GM12878 (cell line): ENCODE measurements at regions not wholly inside any gene's neighbourhood (a gene's known extent, or its start where the extent isn't known, plus 50 kb on each side); places are given as distances from the start of the nearest gene placed in this dataset.
A peak's percentile ranks its signal among the peaks of the same experiment; 100 is the strongest.

Experiments used
- ATAC-seq: fragments of 200-7000 bp; cut with Tn5 transposase; 3 replicates; pipeline ENCODE4 v1.9.1; 2020; ENCODE audit warnings: mild to moderate bottlenecking, moderate library complexity
- BruUV-seq: library from RNA; stranded (reverse); fragments of 400-500 nt; replicated peaks from 2 replicates; lab custom pipeline; 2021; lab: Mats Ljungman, UMichigan
- CTCF ChIA-PET: fragments of 300-600 bp; sonication (Branson Sonifier 250); formaldehyde crosslinking; extraction: SDS; loops from one replicate; lab custom pipeline; 2021; ENCODE audit warnings: inconsistent platforms; lab: Yijun Ruan, JAX
- POLR2A ChIA-PET: fragments of 350-600 bp; formaldehyde crosslinking; extraction: SDS; loops from one replicate; lab custom pipeline; 2021; ENCODE audit warnings: inconsistent platforms; lab: Charles Lee
- RAD21 ChIA-PET: fragments of 300-600 bp; sonication (Branson Sonifier 250); formaldehyde crosslinking; loops from one replicate; lab custom pipeline; 2023; ENCODE audit warnings: antibody characterized with exemption; ENCODE audit not compliant: unreplicated experiment; lab: Charles Lee
- SMC1A ChIA-PET: fragments of 300-600 bp; sonication (Branson Sonifier 250); formaldehyde crosslinking; loops from one replicate; lab custom pipeline; 2023; ENCODE audit not compliant: unreplicated experiment, uncharacterized antibody; lab: Charles Lee
- DNase-seq: peaks from one replicate; pipeline ENCODE4 v3.0.0-alpha.2; 2011; ENCODE audit warnings: low read depth, low spot score
- FAIRE-seq: peaks from 3 replicates; lab custom pipeline; 2011; peaks lifted over from hg19 to GRCh38; lab: Jason Lieb, UNC
- H2AFZ ChIP-seq: 2 replicates; pipeline ENCODE4 v1.6.0; 2011; ENCODE audit warnings: low read depth, low read length, control low read depth; ENCODE audit not compliant: control insufficient read depth
- H3K27ac ChIP-seq: 2 replicates; pipeline ENCODE4 v1.5.1; 2011; ENCODE audit warnings: control low read depth; ENCODE audit not compliant: control insufficient read depth, insufficient read depth
- H3K27me3 ChIP-seq, 2 experiments: replicated peaks in 1 of 2; 2 replicates each; pipeline versions ENCODE4 v1.6.0 to v1.6.1; 2011; ENCODE audit warnings: low read length in 1 of 2; ENCODE audit not compliant: control insufficient read depth in 2 of 2, insufficient read depth in 2 of 2
- H3K36me3 ChIP-seq, 2 experiments: 2 replicates each; pipeline ENCODE4 v1.5.1; 2011; ENCODE audit warnings: low read length in 1 of 2; ENCODE audit not compliant: control insufficient read depth in 2 of 2, insufficient read depth in 2 of 2
- H3K4me1 ChIP-seq: 2 replicates; pipeline ENCODE4 v1.6.1; 2011; ENCODE audit warnings: mild to moderate bottlenecking, low read length, moderate library complexity, mixed read lengths; ENCODE audit not compliant: control insufficient read depth, insufficient read depth
- H3K4me2 ChIP-seq: 2 replicates; pipeline ENCODE4 v1.6.0; 2011; ENCODE audit warnings: control low read depth; ENCODE audit not compliant: control insufficient read depth, insufficient read depth
- H3K4me3 ChIP-seq: fragments of 200-600 bp; sonication (generic); 2 replicates; pipeline ENCODE4 v1.5.1; 2016
- H3K79me2 ChIP-seq: 2 replicates; pipeline ENCODE4 v1.6.0; 2011; ENCODE audit warnings: low read length; ENCODE audit not compliant: control insufficient read depth, insufficient read depth
- H3K9ac ChIP-seq: 2 replicates; pipeline ENCODE4 v1.8.0; 2011; ENCODE audit warnings: low read length, control low read depth, mixed read lengths; ENCODE audit not compliant: control insufficient read depth, insufficient read depth
- H3K9me3 ChIP-seq: replicated peaks from 3 replicates; pipeline ENCODE4 v1.5.1; 2011; ENCODE audit warnings: mild to moderate bottlenecking, low read length; ENCODE audit not compliant: control insufficient read depth, insufficient read depth
- H4K20me1 ChIP-seq: 2 replicates; pipeline ENCODE4 v1.6.0; 2011; ENCODE audit not compliant: control insufficient read depth, insufficient read depth
- CHD4 ChIP-seq: fragments of 200-600 bp; sonication (generic); IDR thresholded peaks from 2 replicates; pipeline ENCODE4 v1.6.1; 2016; ENCODE audit warnings: mild to moderate bottlenecking
- MXI1 ChIP-seq: fragments of 150-350 bp; IDR thresholded peaks from 2 replicates; pipeline ENCODE4 v1.6.1; 2011; ENCODE audit warnings: low read depth, mild to moderate bottlenecking, inconsistent platforms, low read length, improper control_type of control experiment
- NFIC ChIP-seq: IDR thresholded peaks from 2 replicates; pipeline ENCODE4 v1.6.1; 2012; ENCODE audit warnings: low read depth, mild to moderate bottlenecking, inconsistent platforms, low read length, moderate library complexity
- POLR2A ChIP-seq: IDR thresholded peaks from 2 replicates; pipeline ENCODE4 v1.6.1; 2011; ENCODE audit warnings: low read depth, mild to moderate bottlenecking, low read length
- SMC3 ChIP-seq: IDR thresholded peaks from 2 replicates; pipeline ENCODE4 v1.6.1; 2011; ENCODE audit warnings: low read length, improper control_type of control experiment, borderline replicate concordance
- SREBF1 ChIP-seq: IDR thresholded peaks from 2 replicates; pipeline ENCODE4 v1.6.1; 2012; ENCODE audit warnings: mild to moderate bottlenecking, low read length
- SUZ12 ChIP-seq: fragments of 200-600 bp; sonication (generic); IDR thresholded peaks from one replicate; pipeline ENCODE4 v1.6.1; 2018; ENCODE audit warnings: antibody characterized with exemption, mild to moderate bottlenecking; ENCODE audit not compliant: unreplicated experiment
- TCF7 ChIP-seq: IDR thresholded peaks from 2 replicates; pipeline ENCODE4 v1.6.1; 2014; ENCODE audit warnings: antibody characterized with exemption, borderline replicate concordance
- USF2 ChIP-seq: IDR thresholded peaks from 2 replicates; pipeline ENCODE4 v1.6.1; 2011; ENCODE audit warnings: low read depth, low read length, improper control_type of control experiment, borderline replicate concordance
- WGBS: methylation state at CpG from one replicate; pipeline ENCODE4 v1.1.6; 2016; ENCODE audit warnings: low lambda C conversion rate; ENCODE audit not compliant: insufficient replicate concordance, insufficient coverage; ENCODE audit errors: missing lambda C conversion rate; 5-methylcytosine and 5-hydroxymethylcytosine counted together
- in situ Hi-C: fragments of 300-500 bp; cut with MboI; formaldehyde crosslinking; loops from 9 replicates; pipeline ENCODE4 v1.14.3; 2018; ENCODE audit warnings: mixed read lengths
- intact Hi-C: fragments of 100-400 bp; cut with micrococcal nuclease; formaldehyde crosslinking; loops from one replicate; pipeline ENCODE4 v1.14.2; 2022; ENCODE audit not compliant: unreplicated experiment
- TF ChIP-seq, protein P1 (sequence below): IDR thresholded peaks from 2 replicates; pipeline ENCODE4 v1.6.1; 2011; ENCODE audit warnings: borderline replicate concordance, low read depth, mild to moderate bottlenecking, moderate library complexity, mixed read lengths, low read length; ENCODE audit not compliant: insufficient read depth; ENCODE audit errors: extremely low read length
- TF ChIP-seq, protein P2 (sequence below): fragments of 450-650 bp; IDR thresholded peaks from 2 replicates; pipeline ENCODE4 v1.6.1; 2016; ENCODE audit warnings: mild to moderate bottlenecking, moderate library complexity, borderline replicate concordance
- TF ChIP-seq, protein P3 (sequence below): IDR thresholded peaks from 2 replicates; pipeline ENCODE4 v1.6.1; 2011; ENCODE audit warnings: borderline replicate concordance, low read depth, mild to moderate bottlenecking, moderate library complexity, low read length; ENCODE audit not compliant: insufficient read depth, poor library complexity, severe bottlenecking

DNA sequence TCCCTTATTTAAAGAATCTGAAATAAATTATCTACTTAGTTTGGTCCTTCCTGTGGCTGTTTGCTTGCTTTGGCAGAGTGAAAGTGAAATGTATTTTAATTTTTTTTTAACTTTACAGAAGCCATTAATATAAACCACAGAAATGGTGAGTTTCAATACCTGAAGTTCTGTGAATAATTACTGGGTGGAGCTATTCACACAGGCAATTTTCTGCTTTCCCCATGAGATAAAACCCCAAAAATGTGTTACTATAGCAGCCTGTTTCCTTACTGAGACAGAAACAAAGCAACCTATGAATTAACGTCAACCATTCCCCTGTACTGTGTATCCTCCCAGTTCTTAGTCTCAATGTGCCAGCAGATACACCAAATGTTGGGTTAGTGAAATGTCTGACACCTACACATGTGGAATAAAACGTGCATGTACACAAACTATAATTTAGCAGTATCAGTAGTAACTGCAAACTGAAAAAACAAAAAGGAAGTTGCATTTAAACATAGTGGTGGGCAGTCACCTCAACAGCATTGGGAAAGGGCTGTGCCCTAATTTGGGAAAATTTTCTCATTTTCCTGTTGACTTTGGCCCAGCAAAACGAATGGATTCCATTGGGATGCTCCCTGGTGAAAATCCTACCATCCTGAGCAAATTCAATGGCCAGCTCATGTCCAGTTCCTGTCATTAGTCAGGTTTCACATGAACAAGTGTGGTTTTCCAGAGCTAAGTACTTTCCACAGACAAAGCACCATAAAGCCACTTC lies 73.1 kb upstream of the RMDN2 start:
- in situ Hi-C loops = no loop called here
- H3K4me2 ChIP-seq = peak overlapping the region; percentile 67
- H3K4me1 ChIP-seq = peaks cover 32% of the 10 kb centered on the region
- DNase-seq (peak; percentile 80), FAIRE-seq (peak; percentile 18), ATAC-seq (peak; percentile 86)
- no TSS peak for BruUV-seq
- H3K27me3 ChIP-seq = no peaks in the 10 kb centered on the region
- peak overlapping the region; percentile 10; the same call in 1 of the 2 replicates for H3K9ac ChIP-seq
- peak overlapping the region; percentile 67 for H3K27ac ChIP-seq
- H2AFZ ChIP-seq = peak overlapping the region; percentile 59
- intact Hi-C loops = loop anchor here (1.0 to 2.0 kb wide), 2 partner anchors 23 to 281 kb away; no protein-coding TSS in a partner anchor
- 5% methylated on average over 3 of the region's 3 CpGs for WGBS
- H3K36me3 ChIP-seq = no peaks in the 10 kb centered on the region
- no peaks in the 10 kb centered on the region for H4K20me1 ChIP-seq
- ChIA-PET RAD21 (interaction anchor here (0.6 to 8.9 kb wide), 17 partner anchors 12 to 476 kb away, joined by 3 to 215 read pairs (median 4); no protein-coding TSS in a partner anchor), SMC1A (interaction anchor here (0.6 to 10.3 kb wide), 27 partner anchors 9 to 461 kb away, joined by 3 to 244 read pairs (median 4); no protein-coding TSS in a partner anchor), POLR2A (interaction anchor here (0.5 to 6.5 kb wide), 7 partner anchors 18 to 461 kb away, joined by 3 to 61 read pairs (median 3); no protein-coding TSS in a partner anchor), CTCF (interaction anchor here (0.7 to 10.9 kb wide), 14 partner anchors 11 to 458 kb away, joined by 3 to 176 read pairs (median 4); no protein-coding TSS in a partner anchor)
- no peaks in the 10 kb centered on the region for H3K79me2 ChIP-seq
- H3K4me3 ChIP-seq = peak overlapping the region; percentile 17; the same call in 1 of the 2 replicates
- H3K9me3 ChIP-seq = no peaks in the 10 kb centered on the region
- TF ChIP-seq NFIC = peak; percentile 44
- TF ChIP-seq, protein P1, sequence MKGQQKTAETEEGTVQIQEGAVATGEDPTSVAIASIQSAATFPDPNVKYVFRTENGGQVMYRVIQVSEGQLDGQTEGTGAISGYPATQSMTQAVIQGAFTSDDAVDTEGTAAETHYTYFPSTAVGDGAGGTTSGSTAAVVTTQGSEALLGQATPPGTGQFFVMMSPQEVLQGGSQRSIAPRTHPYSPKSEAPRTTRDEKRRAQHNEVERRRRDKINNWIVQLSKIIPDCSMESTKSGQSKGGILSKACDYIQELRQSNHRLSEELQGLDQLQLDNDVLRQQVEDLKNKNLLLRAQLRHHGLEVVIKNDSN = no peak
- no peak for TF ChIP-seq CHD4
- TF ChIP-seq SREBF1 = no peak
- TF ChIP-seq USF2 = no peak
- TF ChIP-seq, protein P2, sequence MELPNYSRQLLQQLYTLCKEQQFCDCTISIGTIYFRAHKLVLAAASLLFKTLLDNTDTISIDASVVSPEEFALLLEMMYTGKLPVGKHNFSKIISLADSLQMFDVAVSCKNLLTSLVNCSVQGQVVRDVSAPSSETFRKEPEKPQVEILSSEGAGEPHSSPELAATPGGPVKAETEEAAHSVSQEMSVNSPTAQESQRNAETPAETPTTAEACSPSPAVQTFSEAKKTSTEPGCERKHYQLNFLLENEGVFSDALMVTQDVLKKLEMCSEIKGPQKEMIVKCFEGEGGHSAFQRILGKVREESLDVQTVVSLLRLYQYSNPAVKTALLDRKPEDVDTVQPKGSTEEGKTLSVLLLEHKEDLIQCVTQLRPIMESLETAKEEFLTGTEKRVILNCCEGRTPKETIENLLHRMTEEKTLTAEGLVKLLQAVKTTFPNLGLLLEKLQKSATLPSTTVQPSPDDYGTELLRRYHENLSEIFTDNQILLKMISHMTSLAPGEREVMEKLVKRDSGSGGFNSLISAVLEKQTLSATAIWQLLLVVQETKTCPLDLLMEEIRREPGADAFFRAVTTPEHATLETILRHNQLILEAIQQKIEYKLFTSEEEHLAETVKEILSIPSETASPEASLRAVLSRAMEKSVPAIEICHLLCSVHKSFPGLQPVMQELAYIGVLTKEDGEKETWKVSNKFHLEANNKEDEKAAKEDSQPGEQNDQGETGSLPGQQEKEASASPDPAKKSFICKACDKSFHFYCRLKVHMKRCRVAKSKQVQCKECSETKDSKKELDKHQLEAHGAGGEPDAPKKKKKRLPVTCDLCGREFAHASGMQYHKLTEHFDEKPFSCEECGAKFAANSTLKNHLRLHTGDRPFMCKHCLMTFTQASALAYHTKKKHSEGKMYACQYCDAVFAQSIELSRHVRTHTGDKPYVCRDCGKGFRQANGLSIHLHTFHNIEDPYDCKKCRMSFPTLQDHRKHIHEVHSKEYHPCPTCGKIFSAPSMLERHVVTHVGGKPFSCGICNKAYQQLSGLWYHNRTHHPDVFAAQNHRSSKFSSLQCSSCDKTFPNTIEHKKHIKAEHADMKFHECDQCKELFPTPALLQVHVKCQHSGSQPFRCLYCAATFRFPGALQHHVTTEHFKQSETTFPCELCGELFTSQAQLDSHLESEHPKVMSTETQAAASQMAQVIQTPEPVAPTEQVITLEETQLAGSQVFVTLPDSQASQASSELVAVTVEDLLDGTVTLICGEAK = no peak; the same call in 1 of the 2 replicates
- TF ChIP-seq POLR2A = no peak
- TF ChIP-seq TCF7 = no peak
- TF ChIP-seq, protein P3, sequence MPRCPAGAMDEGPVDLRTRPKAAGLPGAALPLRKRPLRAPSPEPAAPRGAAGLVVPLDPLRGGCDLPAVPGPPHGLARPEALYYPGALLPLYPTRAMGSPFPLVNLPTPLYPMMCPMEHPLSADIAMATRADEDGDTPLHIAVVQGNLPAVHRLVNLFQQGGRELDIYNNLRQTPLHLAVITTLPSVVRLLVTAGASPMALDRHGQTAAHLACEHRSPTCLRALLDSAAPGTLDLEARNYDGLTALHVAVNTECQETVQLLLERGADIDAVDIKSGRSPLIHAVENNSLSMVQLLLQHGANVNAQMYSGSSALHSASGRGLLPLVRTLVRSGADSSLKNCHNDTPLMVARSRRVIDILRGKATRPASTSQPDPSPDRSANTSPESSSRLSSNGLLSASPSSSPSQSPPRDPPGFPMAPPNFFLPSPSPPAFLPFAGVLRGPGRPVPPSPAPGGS = no peak
- no peak; the same call in 1 of the 2 replicates for TF ChIP-seq MXI1
- TF ChIP-seq SUZ12 = no peak
- TF ChIP-seq SMC3 = peak; percentile 26; the same call in 1 of the 2 replicates
